ENCODE measurements at regions not wholly inside any gene's neighbourhood (a gene's known extent, or its start where the extent isn't known, plus 50 kb on each side); places are given as distances from the start of the nearest gene placed in this dataset.
"Not testable (repeated sequence)": the region's sequence is repeated elsewhere in the genome, so short reads cannot be mapped to it uniquely, and the experiment has no call there.

DNA sequence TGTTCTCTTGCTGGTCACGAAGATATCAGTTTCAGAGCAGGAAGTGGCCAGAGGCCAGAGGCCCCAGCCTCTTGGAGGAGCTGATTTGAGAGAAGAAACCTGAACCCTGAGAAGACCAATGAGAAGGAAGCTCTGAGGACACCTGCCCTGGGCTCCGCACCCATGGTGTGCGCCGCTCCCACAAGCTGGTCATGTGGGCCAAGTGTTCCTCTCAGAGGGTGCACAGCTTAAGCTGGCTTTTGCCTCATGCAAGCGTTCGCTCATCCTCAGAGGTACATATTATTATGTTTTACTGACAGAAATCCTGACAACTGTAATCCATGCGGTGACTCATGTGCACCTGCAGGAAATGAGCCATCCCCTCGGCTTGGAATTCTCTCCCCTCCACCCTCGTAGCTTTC is 316.1 kb upstream of the MYT1L start:
- no peak for DNase-seq (ENCODE audit: low read depth, low spot score)
- H3K36me3 ChIP-seq (ENCODE audit: insufficient read depth, insufficient read length, low read length) = no peaks in the 10 kb centered on the region

DNA sequence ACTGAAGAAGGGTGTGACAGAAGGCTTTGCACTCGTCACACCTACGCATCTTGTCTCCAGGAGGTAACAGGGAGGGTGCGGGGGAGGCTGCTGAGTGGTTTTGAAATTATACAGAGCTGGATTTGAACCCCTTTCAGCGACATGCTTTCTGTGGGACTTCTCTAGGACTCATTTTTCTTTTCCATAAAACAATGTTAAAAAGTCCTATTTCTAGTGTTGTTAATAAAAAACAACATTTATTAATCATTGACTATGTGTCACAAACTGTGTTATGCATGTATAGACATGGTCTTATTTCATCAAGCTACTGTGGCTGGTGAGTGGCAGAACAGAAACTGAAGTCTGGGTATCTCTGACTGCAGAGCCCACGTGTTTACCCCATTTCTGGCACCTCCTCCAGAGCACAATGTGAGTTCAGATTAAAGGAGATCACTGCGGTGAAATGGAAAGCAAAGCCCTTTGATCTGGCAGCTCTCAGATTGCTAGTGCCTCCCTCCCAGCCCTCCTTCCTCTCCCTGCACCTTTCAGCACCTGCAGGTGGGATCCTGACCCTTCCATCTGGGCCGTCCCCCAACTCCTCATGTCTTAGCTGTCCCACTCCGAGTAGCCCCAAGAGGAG is 315.5 kb upstream of the MYT1L start:
- H3K27me3 ChIP-seq (ENCODE audit: insufficient read depth, insufficient read length) = no peaks in the 10 kb centered on the region
- H3K9me3 ChIP-seq (ENCODE audit: insufficient read depth, low read length) = no peaks in the 10 kb centered on the region
- H3K9ac ChIP-seq (ENCODE audit: insufficient read length, low read depth) = no peak overlapping the region
- no peak overlapping the region for H3K4me3 ChIP-seq (ENCODE audit: insufficient read length, low read depth)
- H3K36me3 ChIP-seq (ENCODE audit: insufficient read depth, insufficient read length, low read length) = no peaks in the 10 kb centered on the region
- no peak for DNase-seq (ENCODE audit: low read depth, low spot score)
- TF ChIP-seq ZNF274 (IDR thresholded peaks at IDR 0.05; ENCODE audit: low read depth, low read length) = no peak
- no peak for TF ChIP-seq SUZ12 (IDR thresholded peaks at IDR 0.05; ENCODE audit: extremely low read depth, insufficient read depth, insufficient read length)
- no peak for TF ChIP-seq YY1 (IDR thresholded peaks at IDR 0.05; ENCODE audit: insufficient read depth, insufficient read length)
- H3K4me1 ChIP-seq (ENCODE audit: insufficient read depth, insufficient read length) = peaks cover under 1% of the 10 kb centered on the region

More for the DNA sequence above, 316.1 kb upstream of the MYT1L start:
- Histone ChIP-seq H3K9ac (ENCODE audit: insufficient read length, low read depth) (no peak overlapping the region), H3K27me3 (ENCODE audit: insufficient read depth, insufficient read length) (no peaks in the 10 kb centered on the region), H3K4me1 (ENCODE audit: insufficient read depth, insufficient read length) (no peaks in the 10 kb centered on the region), H3K4me3 (ENCODE audit: insufficient read length, low read depth) (no peak overlapping the region), H3K9me3 (ENCODE audit: insufficient read depth, low read length) (no peaks in the 10 kb centered on the region)
- TF ChIP-seq ZNF274 (IDR thresholded peaks at IDR 0.05; ENCODE audit: low read depth, low read length) = no peak
- no peak for TF ChIP-seq YY1 (IDR thresholded peaks at IDR 0.05; ENCODE audit: insufficient read depth, insufficient read length)

GRCh38 chr2:2645162-2645855 is 314.2 kb upstream of the MYT1L start:
- Histone ChIP-seq H3K9me3 (ENCODE audit: insufficient read depth, low read length) (no peaks in the 10 kb centered on the region), H3K4me1 (ENCODE audit: insufficient read depth, insufficient read length) (peaks cover 6% of the 10 kb centered on the region)
- TF ChIP-seq SUZ12 (IDR thresholded peaks at IDR 0.05; ENCODE audit: extremely low read depth, insufficient read depth, insufficient read length) (no peak), YY1 (IDR thresholded peaks at IDR 0.05; ENCODE audit: insufficient read depth, insufficient read length) (no peak), ZNF274 (IDR thresholded peaks at IDR 0.05; ENCODE audit: low read depth, low read length) (no peak)

GRCh38 chr2:2644751-2645150 is 313.7 kb upstream of the MYT1L start:
- not testable (repeated sequence) for H3K4me3 ChIP-seq (ENCODE audit: insufficient read length, low read depth); H3K27me3 ChIP-seq (ENCODE audit: insufficient read depth, insufficient read length); H3K9me3 ChIP-seq (ENCODE audit: insufficient read depth, low read length); H3K9ac ChIP-seq (ENCODE audit: insufficient read length, low read depth); DNase-seq (ENCODE audit: low read depth, low spot score); H3K36me3 ChIP-seq (ENCODE audit: insufficient read depth, insufficient read length, low read length); H3K4me1 ChIP-seq (ENCODE audit: insufficient read depth, insufficient read length)

More at GRCh38 chr2:2645162-2645855, 314.2 kb upstream of the MYT1L start:
- DNase-seq (ENCODE audit: low read depth, low spot score) = no peak
- Histone ChIP-seq H3K36me3 (ENCODE audit: insufficient read depth, insufficient read length, low read length) (no peaks in the 10 kb centered on the region), H3K9ac (ENCODE audit: insufficient read length, low read depth) (no peak overlapping the region), H3K4me3 (ENCODE audit: insufficient read length, low read depth) (no peak overlapping the region), H3K27me3 (ENCODE audit: insufficient read depth, insufficient read length) (no peaks in the 10 kb centered on the region)

DNA sequence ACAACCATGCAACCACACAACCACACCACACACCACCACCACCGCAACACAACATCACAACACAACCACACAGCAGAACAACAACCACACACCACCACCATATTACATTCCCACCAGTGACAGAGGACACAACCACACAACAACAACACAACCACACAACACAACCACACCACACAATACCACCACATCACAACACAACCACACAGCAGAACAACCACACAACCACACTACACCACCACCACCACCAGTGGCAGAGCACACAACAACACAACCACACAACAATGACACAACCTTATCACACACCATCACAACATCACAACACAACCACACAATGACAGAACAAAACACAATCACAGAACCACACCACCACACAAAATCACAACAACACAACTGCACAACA is 313.0 kb upstream of the MYT1L start:
- Histone ChIP-seq H3K27me3 (ENCODE audit: insufficient read depth, insufficient read length) (no peaks in the 10 kb centered on the region), H3K4me1 (ENCODE audit: insufficient read depth, insufficient read length) (peaks cover 6% of the 10 kb centered on the region), H3K36me3 (ENCODE audit: insufficient read depth, insufficient read length, low read length) (no peaks in the 10 kb centered on the region), H3K9me3 (ENCODE audit: insufficient read depth, low read length) (no peaks in the 10 kb centered on the region), H3K9ac (ENCODE audit: insufficient read length, low read depth) (no peak overlapping the region), H3K4me3 (ENCODE audit: insufficient read length, low read depth) (no peak overlapping the region)
- TF ChIP-seq ZNF274 (IDR thresholded peaks at IDR 0.05; ENCODE audit: low read depth, low read length) (no peak), YY1 (IDR thresholded peaks at IDR 0.05; ENCODE audit: insufficient read depth, insufficient read length) (no peak), SUZ12 (IDR thresholded peaks at IDR 0.05; ENCODE audit: extremely low read depth, insufficient read depth, insufficient read length) (no peak)
- DNase-seq (ENCODE audit: low read depth, low spot score) = no peak

- Histone ChIP-seq H3K9ac (ENCODE audit: insufficient read length, low read depth) (no peak overlapping the region), H3K36me3 (ENCODE audit: insufficient read depth, insufficient read length, low read length) (no peaks in the 10 kb centered on the region), H3K4me1 (ENCODE audit: insufficient read depth, insufficient read length) (peaks cover 6% of the 10 kb centered on the region), H3K9me3 (ENCODE audit: insufficient read depth, low read length) (no peaks in the 10 kb centered on the region), H3K27me3 (ENCODE audit: insufficient read depth, insufficient read length) (no peaks in the 10 kb centered on the region), H3K4me3 (ENCODE audit: insufficient read length, low read depth) (no peak overlapping the region)
- no peak for DNase-seq (ENCODE audit: low read depth, low spot score)
- TF ChIP-seq YY1 (IDR thresholded peaks at IDR 0.05; ENCODE audit: insufficient read depth, insufficient read length) = no peak
Observed at GRCh38 chr2:2642906-2643890, 312.1 kb upstream of the MYT1L start.

All from NT2/D1 (cell line).